Skeletal muscle tissue (tissue), 3 donors: ENCODE measurements at regions not wholly inside any gene's neighbourhood (a gene's known extent, or its start where the extent isn't known, plus 50 kb on each side); places are given as distances from the start of the nearest gene placed in this dataset.

ENCODE experiments used
- H3K27ac ChIP-seq: one replicate; pipeline ENCODE4 v1.7.0; 2013; ENCODE audit warnings: mild to moderate bottlenecking, low read depth, low read length, inconsistent platforms
- H3K27me3 ChIP-seq, 3 donors: one replicate each; pipeline ENCODE4 v1.7.0; 2013; ENCODE audit warnings: low read length in 3 of 3; ENCODE audit not compliant: control insufficient read depth in 3 of 3, insufficient read depth in 3 of 3
- H3K36me3 ChIP-seq, 3 donors: one replicate each; pipeline ENCODE4 v1.7.0; 2013; ENCODE audit warnings: low read length in 3 of 3; ENCODE audit not compliant: control insufficient read depth in 3 of 3, insufficient read depth in 3 of 3
- H3K4me1 ChIP-seq, 3 donors: one replicate each; pipeline ENCODE4 v1.7.0; 2013; ENCODE audit warnings: low read length in 3 of 3, mild to moderate bottlenecking in 3 of 3; ENCODE audit not compliant: control insufficient read depth in 3 of 3, insufficient read depth in 3 of 3
- H3K4me3 ChIP-seq, 3 donors: one replicate each; pipeline ENCODE4 v1.7.0; 2013; ENCODE audit warnings: low read length in 3 of 3
- H3K9ac ChIP-seq, 3 donors: one replicate each; pipeline ENCODE4 v1.7.0; 2013; ENCODE audit warnings: low read length in 3 of 3, mild to moderate bottlenecking in 3 of 3, moderate library complexity in 2 of 3, low read depth in 1 of 3
- H3K9me3 ChIP-seq, 3 donors: one replicate each; pipeline ENCODE4 v1.7.0; 2013; ENCODE audit warnings: low read length in 3 of 3; ENCODE audit not compliant: control insufficient read depth in 3 of 3
- donor health status: Osteomylitis.

- Histone ChIP-seq H3K36me3 (no peaks in the 10 kb centered on the region), H3K9me3 (peaks cover 0 to 6% (median 4%) of the 10 kb centered on the region in 3 donors), H3K27ac (no peak overlapping the region), H3K27me3 (peaks cover 8 to 23% (median 22%) of the 10 kb centered on the region in 3 donors), H3K4me1 (peaks cover 3 to 5% (median 3%) of the 10 kb centered on the region in 3 donors), H3K9ac (no peak overlapping the region), H3K4me3 (no peak overlapping the region)
Observed at GRCh38 chr14:101480747-101481530, 80.4 kb upstream of the DIO3 start.

- no peaks in the 10 kb centered on the region for H3K4me1 ChIP-seq
- H3K9me3 ChIP-seq = peaks cover 0 to 7% (median 6%) of the 10 kb centered on the region in 3 donors
- H3K27ac ChIP-seq = no peak overlapping the region
- no peaks in the 10 kb centered on the region for H3K36me3 ChIP-seq
- peaks cover 3 to 17% (median 16%) of the 10 kb centered on the region in 3 donors for H3K27me3 ChIP-seq
- no peak overlapping the region for H3K4me3 ChIP-seq
- H3K9ac ChIP-seq = no peak overlapping the region
Observed at GRCh38 chr14:101481557-101481956, 79.7 kb upstream of the DIO3 start.

GRCh38 chr14:101482066-101482465 lies 79.2 kb upstream of the DIO3 start:
- no peak overlapping the region for H3K27ac ChIP-seq
- peaks cover 0 to 7% (median 6%) of the 10 kb centered on the region in 3 donors for H3K9me3 ChIP-seq
- no peaks in the 10 kb centered on the region for H3K36me3 ChIP-seq
- H3K27me3 ChIP-seq = peaks cover 3 to 14% (median 12%) of the 10 kb centered on the region in 3 donors
- no peak overlapping the region for H3K4me3 ChIP-seq
- no peaks in the 10 kb centered on the region for H3K4me1 ChIP-seq
- H3K9ac ChIP-seq = no peak overlapping the region

GRCh38 chr14:101483829-101484228 lies 77.5 kb upstream of the DIO3 start:
- peaks cover 3 to 9% (median 7%) of the 10 kb centered on the region in 3 donors for H3K27me3 ChIP-seq
- H3K9me3 ChIP-seq = peaks cover 0 to 7% (median 6%) of the 10 kb centered on the region in 3 donors
- no peaks in the 10 kb centered on the region for H3K36me3 ChIP-seq
- no peak overlapping the region for H3K4me3 ChIP-seq
- no peaks in the 10 kb centered on the region for H3K4me1 ChIP-seq
- no peak overlapping the region for H3K27ac ChIP-seq
- H3K9ac ChIP-seq = no peak overlapping the region

GRCh38 chr14:101489092-101489760 lies 72.1 kb upstream of the DIO3 start:
- no peak overlapping the region for H3K9ac ChIP-seq
- no peak overlapping the region for H3K27ac ChIP-seq
- no peaks in the 10 kb centered on the region for H3K36me3 ChIP-seq
- H3K9me3 ChIP-seq = peaks cover 0 to 6% (median 2%) of the 10 kb centered on the region in 3 donors
- peaks cover 0 to 4% (median 0%) of the 10 kb centered on the region in 3 donors for H3K27me3 ChIP-seq
- no peak overlapping the region for H3K4me3 ChIP-seq
- H3K4me1 ChIP-seq = no peaks in the 10 kb centered on the region

- Histone ChIP-seq H3K27ac (no peak overlapping the region), H3K9me3 (peaks cover 0 to 4% (median 2%) of the 10 kb centered on the region in 3 donors), H3K9ac (no peak overlapping the region), H3K4me1 (no peaks in the 10 kb centered on the region), H3K27me3 (peaks cover 0 to 4% (median 1%) of the 10 kb centered on the region in 3 donors), H3K4me3 (no peak overlapping the region), H3K36me3 (no peaks in the 10 kb centered on the region)
Observed at GRCh38 chr14:101490771-101491170, 70.5 kb upstream of the DIO3 start.

- peaks cover 0 to 1% (median 0%) of the 10 kb centered on the region in 3 donors for H3K4me1 ChIP-seq
- H3K27me3 ChIP-seq = peaks cover 4 to 12% (median 8%) of the 10 kb centered on the region in 3 donors
- H3K4me3 ChIP-seq = no peak overlapping the region
- H3K36me3 ChIP-seq = no peaks in the 10 kb centered on the region
- no peaks in the 10 kb centered on the region for H3K9me3 ChIP-seq
- H3K27ac ChIP-seq = no peak overlapping the region
- H3K9ac ChIP-seq = no peak overlapping the region
Observed at GRCh38 chr14:101491841-101492240, 69.5 kb upstream of the DIO3 start.

GRCh38 chr14:101492716-101493115 lies 68.6 kb upstream of the DIO3 start:
- Histone ChIP-seq H3K27ac (no peak overlapping the region), H3K9ac (no peak overlapping the region), H3K4me1 (peaks cover 0 to 7% (median 3%) of the 10 kb centered on the region in 3 donors), H3K4me3 (no peak overlapping the region), H3K27me3 (peaks cover 4 to 14% (median 13%) of the 10 kb centered on the region in 3 donors), H3K9me3 (no peaks in the 10 kb centered on the region), H3K36me3 (no peaks in the 10 kb centered on the region)

- Histone ChIP-seq H3K4me1 (peaks cover 3 to 10% (median 7%) of the 10 kb centered on the region in 3 donors), H3K27ac (no peak overlapping the region), H3K4me3 (no peak overlapping the region), H3K9ac (no peak overlapping the region), H3K36me3 (no peaks in the 10 kb centered on the region), H3K27me3 (peaks cover 13 to 21% (median 15%) of the 10 kb centered on the region in 3 donors), H3K9me3 (no peaks in the 10 kb centered on the region)
Observed at GRCh38 chr14:101494826-101495225, 66.5 kb upstream of the DIO3 start.

GRCh38 chr14:101495284-101495683 lies 66.0 kb upstream of the DIO3 start:
- Histone ChIP-seq H3K27me3 (peaks cover 15 to 21% (median 15%) of the 10 kb centered on the region in 3 donors), H3K4me1 (peaks cover 3 to 10% (median 7%) of the 10 kb centered on the region in 3 donors), H3K9ac (no peak overlapping the region), H3K4me3 (no peak overlapping the region), H3K9me3 (no peaks in the 10 kb centered on the region), H3K36me3 (no peaks in the 10 kb centered on the region), H3K27ac (no peak overlapping the region)
